H1 (cell line): ENCODE measurements at regions not wholly inside any gene's neighbourhood (a gene's known extent, or its start where the extent isn't known, plus 50 kb on each side); places are given as distances from the start of the nearest gene placed in this dataset.
A peak's percentile ranks its signal among the peaks of the same experiment; 100 is the strongest.

ENCODE experiments used
- CTCF ChIA-PET: fragments of 300-600 bp; sonication (Branson Sonifier 250); formaldehyde crosslinking; loops from one replicate; lab custom pipeline; 2021; ENCODE audit not compliant: partially characterized antibody; lab: Charles Lee
- POLR2A ChIA-PET: fragments of 300-600 bp; sonication (Branson Sonifier 250); formaldehyde crosslinking; loops from one replicate; lab custom pipeline; 2021; ENCODE audit warnings: inconsistent platforms; ENCODE audit not compliant: partially characterized antibody; lab: Charles Lee
- DNase-seq, 2 experiments: peaks; one replicate each; pipeline versions ENCODE4 v3.0.0 to v3.0.0-alpha.2; 2010 to 2022; ENCODE audit warnings: low spot score in 2 of 2, low read depth in 1 of 2, mixed read lengths in 1 of 2
- FAIRE-seq: peaks from 2 replicates; lab custom pipeline; 2011; peaks lifted over from hg19 to GRCh38; lab: Jason Lieb, UNC
- H2AFZ ChIP-seq: 2 replicates; pipeline ENCODE4 v1.8.1; 2012; ENCODE audit warnings: low read length, inconsistent platforms
- H2AK5ac ChIP-seq: 2 replicates; pipeline ENCODE4 v1.6.1; 2013; ENCODE audit warnings: low read depth, low read length
- H2BK120ac ChIP-seq: replicated peaks from 2 replicates; pipeline ENCODE3; 2013; ENCODE audit warnings: low read depth, low read length, inconsistent platforms
- H2BK12ac ChIP-seq: 2 replicates; pipeline ENCODE4 v1.6.1; 2013; ENCODE audit warnings: low read depth, low read length
- H2BK15ac ChIP-seq: 2 replicates; pipeline ENCODE4 v1.6.1; 2013; ENCODE audit warnings: low read length
- H2BK20ac ChIP-seq: 2 replicates; pipeline ENCODE4 v1.6.1; 2013; ENCODE audit warnings: low read length
- H2BK5ac ChIP-seq: 2 replicates; pipeline ENCODE4 v1.6.1; 2013; ENCODE audit warnings: low read depth, low read length
- H3K14ac ChIP-seq: 2 replicates; pipeline ENCODE4 v1.6.1; 2013; ENCODE audit warnings: inconsistent platforms; ENCODE audit not compliant: insufficient read length
- H3K18ac ChIP-seq: 2 replicates; pipeline ENCODE4 v1.6.1; 2013; ENCODE audit warnings: low read length; ENCODE audit errors: extremely low read depth
- H3K23ac ChIP-seq: 2 replicates; pipeline ENCODE4 v1.6.1; 2013; ENCODE audit warnings: inconsistent platforms; ENCODE audit not compliant: insufficient read length
- H3K23me2 ChIP-seq: 2 replicates; pipeline ENCODE4 v1.6.1; 2013; ENCODE audit warnings: low read depth, low read length
- H3K27ac ChIP-seq: 2 replicates; pipeline ENCODE4 v1.6.1; 2011; ENCODE audit warnings: low read depth, low read length, inconsistent platforms
- H3K27me3 ChIP-seq, 4 experiments: replicated peaks in 1 of 4; 1 replicate in 1 of 4; 2 replicates in 3 of 4; pipeline versions ENCODE4 v1.6.1 to v1.8.1; 2011 to 2013; ENCODE audit warnings: low read length in 3 of 4, mild to moderate bottlenecking in 3 of 4, inconsistent platforms in 2 of 4, mixed read lengths in 2 of 4, moderate library complexity in 1 of 4; ENCODE audit not compliant: control insufficient read depth in 3 of 4, insufficient read depth in 3 of 4; ENCODE audit errors: extremely low read depth in 1 of 4
- H3K36me3 ChIP-seq, 4 experiments: 2 replicates each; pipeline versions ENCODE4 v1.6.1 to v1.8.1; 2011 to 2013; ENCODE audit warnings: mild to moderate bottlenecking in 4 of 4, low read length in 3 of 4, moderate library complexity in 2 of 4, control low read depth in 1 of 4, inconsistent platforms in 1 of 4; ENCODE audit not compliant: insufficient read depth in 4 of 4, control insufficient read depth in 2 of 4
- H3K4ac ChIP-seq: replicated peaks from 2 replicates; pipeline ENCODE3; 2013; ENCODE audit warnings: low read length, low read depth, mixed read lengths, inconsistent platforms; ENCODE audit not compliant: insufficient read length
- H3K4me1 ChIP-seq, 4 experiments: replicated peaks in 1 of 4; 1 replicate in 1 of 4; 2 replicates in 3 of 4; pipeline versions ENCODE4 v1.6.1 to v1.8.1; 2011 to 2013; ENCODE audit warnings: low read length in 3 of 4, inconsistent platforms in 2 of 4, mixed read lengths in 1 of 4; ENCODE audit not compliant: insufficient read depth in 4 of 4, control insufficient read depth in 3 of 4
- H3K4me2 ChIP-seq, 2 experiments: 2 replicates each; pipeline versions ENCODE4 v1.6.1 to v1.8.1; 2011 to 2013; ENCODE audit warnings: low read depth in 2 of 2, low read length in 2 of 2, control low read depth in 1 of 2, inconsistent platforms in 1 of 2, mild to moderate bottlenecking in 1 of 2; ENCODE audit not compliant: insufficient read depth in 1 of 2
- H3K4me3 ChIP-seq, 4 experiments: fragments of 200-600, 300-600 bp in 1 of 4; sonication (generic), shearing (Covaris generic), sonication (Bioruptor Twin) in 1 of 4; 2 replicates each; pipeline versions ENCODE4 v1.5.1 to v1.8.1; 2011 to 2016; ENCODE audit warnings: low read length in 4 of 4, low read depth in 3 of 4, control low read depth in 2 of 4, inconsistent platforms in 2 of 4, mild to moderate bottlenecking in 2 of 4, mixed read lengths in 1 of 4, moderate library complexity in 1 of 4; ENCODE audit not compliant: insufficient read depth in 2 of 4; ENCODE audit errors: extremely low read depth in 1 of 4
- H3K56ac ChIP-seq: replicated peaks from 2 replicates; pipeline ENCODE3; 2013; ENCODE audit warnings: low read depth, mild to moderate bottlenecking, mixed read lengths, low read length, inconsistent platforms; ENCODE audit not compliant: insufficient read length
- H3K79me1 ChIP-seq: 2 replicates; pipeline ENCODE4 v1.6.1; 2013; ENCODE audit warnings: low read depth, low read length, control low read depth
- H3K79me2 ChIP-seq, 2 experiments: 2 replicates each; pipeline versions ENCODE4 v1.6.1 to v1.8.1; 2012 to 2013; ENCODE audit warnings: low read length in 2 of 2, mild to moderate bottlenecking in 2 of 2, inconsistent platforms in 1 of 2; ENCODE audit not compliant: insufficient read depth in 2 of 2, control insufficient read depth in 1 of 2
- H3K9ac ChIP-seq, 4 experiments: replicated peaks in 1 of 4; 1 replicate in 1 of 4; 2 replicates in 3 of 4; pipeline versions ENCODE4 v1.6.1 to v1.8.1; 2011 to 2013; ENCODE audit warnings: low read depth in 3 of 4, low read length in 3 of 4, control low read depth in 2 of 4, mild to moderate bottlenecking in 2 of 4, moderate library complexity in 2 of 4, inconsistent platforms in 1 of 4; ENCODE audit errors: extremely low read depth in 1 of 4
- H3K9me3 ChIP-seq, 2 experiments: 2 replicates each; pipeline versions ENCODE4 v1.6.1 to v1.8.1; 2012 to 2013; ENCODE audit warnings: mild to moderate bottlenecking in 2 of 2, moderate library complexity in 2 of 2, control low read depth in 1 of 2, inconsistent platforms in 1 of 2, low read depth in 1 of 2, low read length in 1 of 2, mixed read lengths in 1 of 2; ENCODE audit not compliant: insufficient read depth in 2 of 2
- H4K20me1 ChIP-seq, 2 experiments: replicated peaks in 1 of 2; 2 replicates each; pipeline versions ENCODE3 to v1.8.1; 2011 to 2013; ENCODE audit warnings: inconsistent platforms in 2 of 2, low read length in 2 of 2, mild to moderate bottlenecking in 1 of 2; ENCODE audit not compliant: insufficient read depth in 2 of 2, control insufficient read depth in 1 of 2
- H4K5ac ChIP-seq: 2 replicates; pipeline ENCODE4 v1.6.1; 2013; ENCODE audit warnings: low read length, low read depth, mixed read lengths, inconsistent platforms; ENCODE audit not compliant: insufficient read length
- H4K8ac ChIP-seq: 2 replicates; pipeline ENCODE4 v1.8.0; 2013; ENCODE audit warnings: mild to moderate bottlenecking, moderate library complexity, low read length, inconsistent platforms; ENCODE audit not compliant: insufficient read depth; ENCODE audit errors: extremely low read depth
- H4K91ac ChIP-seq: replicated peaks from 2 replicates; pipeline ENCODE3; 2013; ENCODE audit warnings: low read length, mixed read lengths, inconsistent platforms; ENCODE audit not compliant: insufficient read length
- CTCF ChIP-seq, 3 experiments: IDR thresholded peaks; 1 replicate in 2 of 3; 2 replicates in 1 of 3; pipeline versions ENCODE4 v1.5.1 to v1.6.1; 2011; ENCODE audit warnings: low read length in 3 of 3, mild to moderate bottlenecking in 3 of 3, inconsistent platforms in 2 of 3, low read depth in 1 of 3, moderate library complexity in 1 of 3; ENCODE audit not compliant: insufficient read depth in 1 of 3; ENCODE audit errors: control extremely low read depth in 1 of 3
- POLR2AphosphoS5 ChIP-seq: IDR thresholded peaks from 2 replicates; pipeline ENCODE4 v1.6.1; 2011; ENCODE audit warnings: low read depth, low read length
- RAD21 ChIP-seq, 2 experiments: IDR thresholded peaks in 1 of 2; conservative IDR thresholded peaks in 1 of 2; 2 replicates each; pipeline ENCODE4 v1.6.1; 2011; ENCODE audit warnings: low read depth in 2 of 2, low read length in 2 of 2, improper control_type of control experiment in 1 of 2, inconsistent platforms in 1 of 2, mild to moderate bottlenecking in 1 of 2, moderate library complexity in 1 of 2

- no peaks in the 10 kb centered on the region for H3K79me2 ChIP-seq
- no peak overlapping the region for H3K56ac ChIP-seq
- 0 out of 2 replicates have a peak, but pooled peaks cover 2% of the 10 kb centered on the region for H3K23me2 ChIP-seq
- H2BK20ac ChIP-seq, result no peak overlapping the region
- H2BK5ac ChIP-seq, result no peak overlapping the region
- no peak overlapping the region for H3K9ac ChIP-seq
- H4K20me1 ChIP-seq, result no peaks in the 10 kb centered on the region
- H3K23ac ChIP-seq, result no peak overlapping the region
- H2AFZ ChIP-seq, result no peak overlapping the region
- no peak overlapping the region for H3K14ac ChIP-seq
- H2BK12ac ChIP-seq, result no peak overlapping the region
- POLR2A ChIA-PET, result no interaction called here
- H3K4me3 ChIP-seq, result no peak overlapping the region
- peaks cover 0 to under 1% of the 10 kb centered on the region in 2 experiments; a peak in 1 of 4 replicates for H3K9me3 ChIP-seq
- no peak overlapping the region for H3K4ac ChIP-seq
- H4K91ac ChIP-seq, result no peak overlapping the region
- H3K27ac ChIP-seq, result no peak overlapping the region
- DNase-seq (no peak), FAIRE-seq (peak; percentile 52)
- no peak overlapping the region for H2AK5ac ChIP-seq
- no peaks in the 10 kb centered on the region for H3K4me1 ChIP-seq
- CTCF ChIA-PET, result interaction anchor here (0.6 to 2.8 kb wide), 13 partner anchors 10 to 867 kb away, joined by 3 to 15 read pairs (median 3); no protein-coding TSS in a partner anchor
- no peaks in the 10 kb centered on the region; a peak in 1 of 7 replicates for H3K27me3 ChIP-seq
- no peak overlapping the region for H3K18ac ChIP-seq
- H3K36me3 ChIP-seq, result no peaks in the 10 kb centered on the region; a peak in 1 of 8 replicates
- H2BK120ac ChIP-seq, result no peak overlapping the region
- H4K5ac ChIP-seq, result no peak overlapping the region
- H3K4me2 ChIP-seq, result no peak overlapping the region
- H4K8ac ChIP-seq, result no peak overlapping the region
- H2BK15ac ChIP-seq, result no peak overlapping the region
- H3K79me1 ChIP-seq, result no peaks in the 10 kb centered on the region
- no peak for TF ChIP-seq POLR2AphosphoS5
- peak; percentile 70 to 80 for TF ChIP-seq RAD21 (IDR thresholded peaks at IDR 0.05 in 1 of 2, conservative IDR thresholded peaks at IDR 0.05 in 1 of 2; ENCODE audit: low read depth in 2 of 2, low read length in 2 of 2)
- peak in 2 of 3 experiments; percentile 29 to 52; a peak in 2 of 4 replicates for TF ChIP-seq CTCF (IDR thresholded peaks at IDR 0.05; ENCODE audit: control extremely low read depth in 1 of 3, insufficient read depth in 1 of 3, low read depth in 1 of 3, low read length in 3 of 3)
Observed at GRCh38 chr4:54999003-54999402, 126.4 kb downstream of the KDR start.
